GM20000 (cell line): ENCODE measurements at regions not wholly inside any gene's neighbourhood (a gene's known extent, or its start where the extent isn't known, plus 50 kb on each side); places are given as distances from the start of the nearest gene placed in this dataset.

Experiments used
- DNase-seq: peaks from one replicate; pipeline ENCODE4 v3.0.0; 2012; ENCODE audit warnings: low spot score
- TF ChIP-seq, protein P1 (sequence below): IDR thresholded peaks from 2 replicates; pipeline ENCODE4 v1.5.1; 2012; ENCODE audit warnings: mild to moderate bottlenecking, control low read depth; ENCODE audit errors: extremely low read depth, missing control alignments

DNA sequence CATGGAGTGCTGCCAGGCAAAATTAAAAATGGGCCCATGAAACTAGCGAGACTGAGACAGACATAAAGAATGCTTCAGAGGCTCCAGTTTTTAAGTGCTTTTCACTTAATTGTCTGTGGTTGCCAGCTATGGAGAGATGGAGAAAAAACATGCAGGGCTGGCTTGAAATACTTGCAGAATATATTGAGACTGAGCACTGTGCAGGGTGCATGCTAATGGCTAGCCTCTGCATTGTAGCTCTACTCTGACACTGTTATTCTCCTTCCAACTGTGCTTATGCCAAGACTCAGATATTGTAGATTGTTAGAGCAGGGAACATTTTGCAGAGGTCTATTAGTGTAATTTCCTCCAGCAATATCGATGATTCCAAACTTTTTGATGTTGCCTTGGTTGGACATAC is 735.0 kb downstream of the PDCD6IP start:
- TF ChIP-seq, protein P1, sequence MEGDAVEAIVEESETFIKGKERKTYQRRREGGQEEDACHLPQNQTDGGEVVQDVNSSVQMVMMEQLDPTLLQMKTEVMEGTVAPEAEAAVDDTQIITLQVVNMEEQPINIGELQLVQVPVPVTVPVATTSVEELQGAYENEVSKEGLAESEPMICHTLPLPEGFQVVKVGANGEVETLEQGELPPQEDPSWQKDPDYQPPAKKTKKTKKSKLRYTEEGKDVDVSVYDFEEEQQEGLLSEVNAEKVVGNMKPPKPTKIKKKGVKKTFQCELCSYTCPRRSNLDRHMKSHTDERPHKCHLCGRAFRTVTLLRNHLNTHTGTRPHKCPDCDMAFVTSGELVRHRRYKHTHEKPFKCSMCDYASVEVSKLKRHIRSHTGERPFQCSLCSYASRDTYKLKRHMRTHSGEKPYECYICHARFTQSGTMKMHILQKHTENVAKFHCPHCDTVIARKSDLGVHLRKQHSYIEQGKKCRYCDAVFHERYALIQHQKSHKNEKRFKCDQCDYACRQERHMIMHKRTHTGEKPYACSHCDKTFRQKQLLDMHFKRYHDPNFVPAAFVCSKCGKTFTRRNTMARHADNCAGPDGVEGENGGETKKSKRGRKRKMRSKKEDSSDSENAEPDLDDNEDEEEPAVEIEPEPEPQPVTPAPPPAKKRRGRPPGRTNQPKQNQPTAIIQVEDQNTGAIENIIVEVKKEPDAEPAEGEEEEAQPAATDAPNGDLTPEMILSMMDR: no peak
- DNase-seq: no peak

DNA sequence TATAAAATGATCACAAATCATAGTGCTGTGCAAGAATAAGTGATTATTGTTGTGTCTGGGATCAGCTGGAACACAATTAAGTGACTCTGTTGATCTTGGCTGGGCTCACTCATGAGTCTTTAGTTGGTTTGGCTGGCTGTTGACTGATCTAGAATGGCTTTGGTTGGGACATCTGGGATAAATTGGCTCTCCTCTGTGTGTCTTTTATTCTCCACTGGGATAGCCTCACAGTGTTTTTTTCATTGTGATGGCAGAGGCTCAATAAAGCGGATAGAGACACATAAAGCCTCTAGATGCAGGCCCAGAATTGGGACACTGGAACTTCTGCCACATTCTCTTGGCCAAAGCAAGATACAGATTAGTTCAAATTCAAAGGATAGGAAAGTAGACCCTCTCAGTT is 735.6 kb downstream of the PDCD6IP start:
- DNase-seq: no peak
- TF ChIP-seq, protein P1: no peak

DNA sequence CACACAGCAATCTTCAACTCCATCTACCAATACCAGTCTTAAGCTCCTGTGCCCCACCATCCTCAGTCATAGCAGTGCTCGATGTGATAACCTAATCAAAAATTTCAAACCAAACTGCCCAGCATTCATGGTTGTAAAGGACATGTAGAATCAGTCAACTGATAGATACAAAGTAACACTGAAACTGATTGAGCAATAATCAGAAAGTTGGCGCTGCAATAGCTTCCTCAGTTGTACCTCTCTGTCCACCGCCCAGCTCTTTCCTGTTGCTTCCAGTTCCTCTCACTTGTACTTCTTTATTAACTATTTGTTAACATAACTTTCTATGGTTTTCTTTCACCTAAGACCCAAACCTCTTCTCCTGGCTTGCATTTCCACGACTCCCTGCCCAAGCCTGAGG is 745.7 kb downstream of the PDCD6IP start:
- TF ChIP-seq, protein P1: no peak

DNA sequence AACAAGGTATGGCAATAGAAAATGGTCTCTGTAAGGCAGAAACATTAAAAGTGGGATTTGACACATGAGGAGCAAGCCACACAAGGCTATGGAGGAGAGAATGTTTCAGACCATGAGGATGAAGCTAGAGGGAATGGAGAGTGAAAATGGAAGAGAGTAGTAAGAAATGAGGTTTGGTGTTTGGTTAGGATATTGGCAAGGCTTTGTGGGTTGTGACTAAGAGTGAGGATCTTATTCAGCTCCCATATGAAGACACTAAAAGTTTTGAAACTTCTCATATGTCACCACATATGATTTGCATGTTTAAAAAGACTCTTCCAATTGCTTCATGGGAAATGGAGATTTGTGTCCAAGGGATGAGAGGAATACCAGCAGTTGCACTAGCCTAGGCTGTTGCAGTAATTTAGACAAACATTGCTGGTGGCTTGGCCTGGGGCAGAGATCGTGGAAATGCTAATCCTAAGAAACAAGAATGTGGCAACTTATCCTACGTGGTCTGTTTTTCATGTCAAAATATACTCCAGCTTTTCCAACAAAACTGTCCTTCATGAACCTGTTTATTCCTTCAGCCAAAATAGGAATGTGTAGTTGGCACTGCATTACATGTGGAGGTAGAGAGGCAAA is 749.0 kb downstream of the PDCD6IP start:
- TF ChIP-seq, protein P1: no peak

More for the DNA sequence above, 745.7 kb downstream of the PDCD6IP start:
- DNase-seq: no peak

DNA sequence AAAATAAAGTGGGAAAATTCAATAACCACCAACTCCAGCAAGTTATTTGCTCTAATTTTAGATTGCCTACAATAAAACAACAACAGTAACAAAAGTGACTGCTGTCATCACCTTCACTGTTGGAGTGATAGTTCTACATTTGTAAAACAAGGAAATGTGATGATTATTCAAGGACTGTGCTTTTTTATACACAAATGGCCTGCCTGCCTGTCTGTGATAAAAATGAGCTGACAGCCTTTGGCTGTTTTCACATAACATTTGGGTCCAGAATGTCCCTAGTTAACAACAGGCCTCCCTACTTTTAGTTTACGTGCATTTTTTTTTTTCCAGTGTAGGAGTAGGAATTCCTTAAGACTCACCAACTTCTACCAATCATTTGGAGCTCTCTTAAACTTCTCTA is 768.8 kb downstream of the PDCD6IP start:
- no peak for DNase-seq
- TF ChIP-seq, protein P1: no peak

More for the DNA sequence above, 749.0 kb downstream of the PDCD6IP start:
- no peak for DNase-seq

DNA sequence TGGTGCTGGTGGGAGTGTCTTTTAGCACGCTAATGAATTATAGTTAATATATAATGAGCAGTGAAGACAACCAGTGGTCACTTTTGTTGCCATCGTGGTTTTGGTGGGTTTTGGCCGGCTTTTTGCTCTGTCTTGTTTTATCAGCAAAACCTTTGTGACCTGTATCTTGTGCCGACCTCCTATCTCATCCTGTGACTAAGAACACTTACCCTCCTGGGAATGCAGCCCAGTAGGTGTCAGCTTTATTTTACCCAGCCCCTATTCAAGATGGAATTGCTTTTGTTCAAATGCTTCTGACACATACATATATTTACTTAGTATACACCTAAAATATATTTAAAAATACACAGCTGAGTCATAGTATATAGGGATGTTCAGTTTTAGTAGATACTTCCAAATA is 770.3 kb downstream of the PDCD6IP start:
- TF ChIP-seq, protein P1: no peak
- no peak for DNase-seq

DNA sequence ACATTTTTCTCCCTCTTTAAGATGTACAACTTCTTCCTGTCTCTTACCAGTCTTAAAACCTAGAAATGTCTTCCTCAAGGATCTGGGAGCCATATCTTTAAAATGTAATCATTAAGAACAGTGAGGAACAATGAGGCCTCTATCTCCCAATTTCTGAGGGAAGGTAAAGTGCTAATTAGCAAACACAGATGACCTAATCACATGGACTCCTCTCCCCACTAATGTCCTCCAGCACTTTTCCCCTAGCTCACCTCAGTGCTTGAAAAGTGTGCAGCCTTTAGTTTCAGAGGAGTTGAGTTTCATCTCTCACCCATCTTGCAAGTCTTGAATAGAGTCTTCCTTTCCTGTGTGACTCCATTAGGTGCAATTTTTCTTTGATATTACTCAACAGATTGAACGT is 771.0 kb downstream of the PDCD6IP start:
- TF ChIP-seq, protein P1: no peak
- DNase-seq: no peak
